DMS 273 (cell line): ENCODE measurements at regions not wholly inside any gene's neighbourhood (a gene's known extent, or its start where the extent isn't known, plus 50 kb on each side); places are given as distances from the start of the nearest gene placed in this dataset.

Source experiments
- DNase-seq: peaks from one replicate; lab custom pipeline; 2025; ENCODE audit not compliant: unreplicated experiment; lab: John Stamatoyannopoulos, UW

GRCh38 chr6:84280639-84281038, 53.2 kb upstream of the CEP162 start:
- no peak for DNase-seq

GRCh38 chr6:84280030-84280429, 52.6 kb upstream of the CEP162 start:
- DNase-seq: no peak

- peak; percentile 47 for DNase-seq
These were observed 51.0 kb upstream of the CEP162 start for GRCh38 chr6:84278321-84278998.
